RWPE2 (cell line): ENCODE measurements at regions not wholly inside any gene's neighbourhood (a gene's known extent, or its start where the extent isn't known, plus 50 kb on each side); places are given as distances from the start of the nearest gene placed in this dataset.

Experiments
- ATAC-seq: fragments of 200-7000 bp; cut with Tn5 transposase; 3 replicates; pipeline ENCODE4 v1.9.1; 2021; ENCODE audit warnings: low read depth
- DNase-seq: peaks from one replicate; pipeline ENCODE4 v3.0.0-alpha.2; 2020; ENCODE audit warnings: low spot score
- H3K27ac ChIP-seq: fragments of 450-650 bp; 2 replicates; pipeline ENCODE4 v1.5.1; 2017; ENCODE audit warnings: mild to moderate bottlenecking; ENCODE audit not compliant: poor library complexity, severe bottlenecking
- H3K27me3 ChIP-seq: fragments of 250-450 bp; sonication (Bioruptor Pico); 2 replicates; pipeline ENCODE4 v1.5.1; 2021; ENCODE audit warnings: mild to moderate bottlenecking, moderate library complexity; ENCODE audit not compliant: insufficient read depth, poor library complexity, severe bottlenecking
- H3K36me3 ChIP-seq: fragments of 250-450 bp; sonication (Bioruptor Pico); 2 replicates; pipeline ENCODE4 v1.5.1; 2020; ENCODE audit warnings: low read depth, mild to moderate bottlenecking, moderate library complexity
- H3K4me1 ChIP-seq: fragments of 250-450 bp; sonication (Bioruptor Pico); 2 replicates; pipeline ENCODE4 v1.5.1; 2021; ENCODE audit warnings: mild to moderate bottlenecking, moderate library complexity; ENCODE audit not compliant: insufficient read depth, poor library complexity, severe bottlenecking
- H3K4me3 ChIP-seq: fragments of 250-450 bp; sonication (Bioruptor Pico); 2 replicates; pipeline ENCODE4 v1.5.1; 2021; ENCODE audit warnings: mild to moderate bottlenecking, moderate library complexity; ENCODE audit not compliant: severe bottlenecking
- H3K9me3 ChIP-seq: fragments of 250-450 bp; sonication (Bioruptor Pico); 2 replicates; pipeline ENCODE4 v1.5.1; 2021; ENCODE audit warnings: mild to moderate bottlenecking, moderate library complexity; ENCODE audit not compliant: severe bottlenecking
- CTCF ChIP-seq: fragments of 450-650 bp; IDR thresholded peaks from one replicate; pipeline ENCODE4 v1.5.1; 2017; ENCODE audit warnings: mild to moderate bottlenecking, moderate library complexity; ENCODE audit not compliant: poor library complexity, severe bottlenecking

GRCh38 chr1:232379063-232379434, 250.9 kb downstream of the SIPA1L2 start:
- ATAC-seq (no peak), DNase-seq (no peak)
- Histone ChIP-seq H3K27ac (no peak overlapping the region), H3K27me3 (no peaks in the 10 kb centered on the region), H3K9me3 (no peaks in the 10 kb centered on the region), H3K4me1 (peaks cover 5% of the 10 kb centered on the region), H3K36me3 (no peaks in the 10 kb centered on the region), H3K4me3 (no peak overlapping the region)
- no peak for TF ChIP-seq CTCF

- Histone ChIP-seq H3K9me3 (no peaks in the 10 kb centered on the region), H3K27me3 (no peaks in the 10 kb centered on the region), H3K27ac (no peak overlapping the region), H3K36me3 (no peaks in the 10 kb centered on the region), H3K4me1 (peaks cover 5% of the 10 kb centered on the region), H3K4me3 (no peak overlapping the region)
- no peak for ATAC-seq
- no peak for DNase-seq
- no peak for TF ChIP-seq CTCF
Measured at GRCh38 chr1:232378266-232379062, 251.5 kb downstream of the SIPA1L2 start.

- no peak overlapping the region for H3K27ac ChIP-seq
- no peak overlapping the region for H3K4me3 ChIP-seq
- DNase-seq, result no peak
- no peaks in the 10 kb centered on the region for H3K36me3 ChIP-seq
- peak; percentile 36; the same call in 1 of the 3 replicates for ATAC-seq
- no peaks in the 10 kb centered on the region for H3K9me3 ChIP-seq
- peaks cover 5% of the 10 kb centered on the region for H3K4me1 ChIP-seq
- no peaks in the 10 kb centered on the region for H3K27me3 ChIP-seq
- no peak for TF ChIP-seq CTCF
Measured at GRCh38 chr1:232377494-232377770, 252.5 kb downstream of the SIPA1L2 start.

GRCh38 chr1:232376632-232377493, 253.1 kb downstream of the SIPA1L2 start:
- no peak for ATAC-seq
- no peak for TF ChIP-seq CTCF
- H3K4me1 ChIP-seq, result peaks cover 5% of the 10 kb centered on the region
- no peaks in the 10 kb centered on the region for H3K9me3 ChIP-seq
- no peak for DNase-seq
- H3K27ac ChIP-seq, result no peak overlapping the region
- no peaks in the 10 kb centered on the region for H3K36me3 ChIP-seq
- H3K27me3 ChIP-seq, result no peaks in the 10 kb centered on the region
- no peak overlapping the region for H3K4me3 ChIP-seq
